Stomach (tissue), 8 donors: ENCODE measurements at regions not wholly inside any gene's neighbourhood (a gene's known extent, or its start where the extent isn't known, plus 50 kb on each side); places are given as distances from the start of the nearest gene placed in this dataset.
"Not testable (repeated sequence)": the region's sequence is repeated elsewhere in the genome, so short reads cannot be mapped to it uniquely, and the experiment has no call there.

Experiments used
- DNase-seq, 2 donors: peaks; one replicate each; pipeline versions ENCODE4 v3.0.0 to v3.0.0-alpha.2; 2013 to 2019
- H3K27ac ChIP-seq, 5 donors: fragments of 200-600 bp in 4 of 5; sonication (generic) in 4 of 5; one replicate each; pipeline ENCODE4 v1.5.1; 2013 to 2019; ENCODE audit warnings: mild to moderate bottlenecking in 1 of 5, moderate library complexity in 1 of 5
- H3K27me3 ChIP-seq, 3 donors: fragments of 200-600 bp; sonication (generic); one replicate each; pipeline ENCODE4 v1.5.1; 2017 to 2019; ENCODE audit warnings: mixed run types in 1 of 3
- H3K36me3 ChIP-seq, 4 donors: fragments of 200-600 bp; sonication (generic); 1 replicate in 3 of 4; 2 replicates in 1 of 4; pipeline ENCODE4 v1.5.1; 2016 to 2019
- H3K4me1 ChIP-seq, 4 donors: fragments of 200-600 bp; sonication (generic); one replicate each; pipeline ENCODE4 v1.5.1; 2016 to 2019
- H3K4me3 ChIP-seq, 4 donors: fragments of 200-600 bp; sonication (generic) in 3 of 4; one replicate each; pipeline ENCODE4 v1.5.1; 2016 to 2019; ENCODE audit warnings: mild to moderate bottlenecking in 1 of 4
- H3K9me3 ChIP-seq, 4 donors: fragments of 200-600 bp; sonication (generic); one replicate each; pipeline ENCODE4 v1.5.1; 2016 to 2019
- WGBS, 5 donors: extraction: QIAGEN DNeasy Blood & Tissue Kit in 3 of 5; methylation state at CpG; one replicate each; pipeline versions ENCODE4 v1.1.5 to v1.1.7; 2013 to 2018; 5-methylcytosine and 5-hydroxymethylcytosine counted together
- intact Hi-C: fragments of 100-400 bp; cut with DNase I; formaldehyde crosslinking; loops from one replicate; pipeline ENCODE4 v1.15.1; 2023; ENCODE audit warnings: low total_unique reads
- small RNA-seq, 4 donors: library from RNA; depleted of rRNA; stranded (forward); fragments of <200 nt; gene quantifications; one replicate each; pipeline ENCODE3, GENCODE V24; 2016
- donor health status: healthy with polysubstance abuse.
- donor health status: Bipolar disorder and iron deficiency.
- donor health status: healthy.

GRCh38 chr21:7853426-7853825 is 2668.0 kb upstream of the TPTE start:
- H3K27me3 ChIP-seq, H3K4me3 ChIP-seq, H3K27ac ChIP-seq, H3K36me3 ChIP-seq, intact Hi-C loops, DNase-seq, H3K4me1 ChIP-seq, H3K9me3 ChIP-seq: not testable (repeated sequence)
- WGBS, 5 donors: no CpG with 5 or more reads among the region's 3 CpGs

GRCh38 chr21:7853836-7854235 is 2667.5 kb upstream of the TPTE start:
- H3K4me1 ChIP-seq, H3K9me3 ChIP-seq, H3K27me3 ChIP-seq, H3K27ac ChIP-seq, H3K36me3 ChIP-seq, H3K4me3 ChIP-seq, intact Hi-C loops, DNase-seq: not testable (repeated sequence)
- WGBS, 5 donors: no CpG with 5 or more reads among the region's 5 CpGs

Small RNAs in the stretch of these regions (small RNA-seq; reads per million reads assigned to genes)
- gene RF00614: 0 reads per million in 4 donors
